Smooth muscle cell (in vitro differentiated cells): ENCODE measurements at regions not wholly inside any gene's neighbourhood (a gene's known extent, or its start where the extent isn't known, plus 50 kb on each side); places are given as distances from the start of the nearest gene placed in this dataset.

Source experiments
- DNase-seq: peaks from one replicate; lab custom pipeline; 2025; ENCODE audit not compliant: unreplicated experiment; lab: John Stamatoyannopoulos, UW
- H2AFZ ChIP-seq: fragments of 200-600 bp; sonication (generic); 2 replicates; pipeline ENCODE4 v1.6.0; 2016; ENCODE audit warnings: antibody characterized with exemption, low read depth, mild to moderate bottlenecking
- H3F3A ChIP-seq: fragments of 200-600 bp; sonication (generic); 2 replicates; pipeline ENCODE4 v1.6.0; 2017; ENCODE audit warnings: antibody characterized with exemption, low read depth
- H3K27ac ChIP-seq: fragments of 200-600 bp; sonication (generic); 2 replicates; pipeline ENCODE4 v1.5.1; 2016; ENCODE audit warnings: low read depth, mild to moderate bottlenecking
- H3K27me3 ChIP-seq: fragments of 200-600 bp; sonication (generic); 2 replicates; pipeline ENCODE4 v1.6.1; 2016; ENCODE audit warnings: low read depth, mild to moderate bottlenecking
- H3K36me3 ChIP-seq: fragments of 200-600 bp; sonication (generic); 2 replicates; pipeline ENCODE4 v1.5.1; 2016; ENCODE audit warnings: low read depth
- H3K4me1 ChIP-seq: fragments of 200-600 bp; sonication (generic); 2 replicates; pipeline ENCODE4 v1.5.1; 2016; ENCODE audit warnings: low read depth
- H3K4me2 ChIP-seq: fragments of 200-600 bp; sonication (generic); 2 replicates; pipeline ENCODE4 v1.6.0; 2016; ENCODE audit warnings: mild to moderate bottlenecking
- H3K4me3 ChIP-seq: fragments of 200-600 bp; sonication (generic); 2 replicates; pipeline ENCODE4 v1.5.1; 2016; ENCODE audit warnings: mild to moderate bottlenecking
- H3K79me2 ChIP-seq: fragments of 200-600 bp; sonication (generic); 2 replicates; pipeline ENCODE4 v1.6.0; 2016; ENCODE audit warnings: low read depth, mild to moderate bottlenecking
- H3K9ac ChIP-seq: fragments of 200-600 bp; sonication (generic); 2 replicates; pipeline ENCODE4 v1.6.0; 2016; ENCODE audit warnings: low read depth
- H3K9me3 ChIP-seq: fragments of 200-600 bp; sonication (generic); replicated peaks from 2 replicates; pipeline ENCODE4 v1.5.1; 2016; ENCODE audit warnings: low read depth
- H4K20me1 ChIP-seq: fragments of 200-600 bp; sonication (generic); 2 replicates; pipeline ENCODE4 v1.6.0; 2016; ENCODE audit warnings: low read depth
- CTCF ChIP-seq: fragments of 200-600 bp; sonication (generic); IDR thresholded peaks from 2 replicates; pipeline ENCODE4 v1.5.1; 2017; ENCODE audit warnings: borderline replicate concordance, mild to moderate bottlenecking, antibody characterized with exemption; ENCODE audit not compliant: insufficient read depth, poor library complexity, severe bottlenecking
- WGBS: methylation state at CpG from one replicate; pipeline ENCODE4 v1.1.7; 2016; ENCODE audit warnings: low lambda C conversion rate; 5-methylcytosine and 5-hydroxymethylcytosine counted together

- Histone ChIP-seq H3K9me3 (no peaks in the 10 kb centered on the region), H4K20me1 (no peaks in the 10 kb centered on the region), H2AFZ (no peak overlapping the region), H3F3A (no peaks in the 10 kb centered on the region), H3K4me1 (no peaks in the 10 kb centered on the region), H3K79me2 (no peaks in the 10 kb centered on the region), H3K36me3 (no peaks in the 10 kb centered on the region), H3K4me2 (no peak overlapping the region), H3K27me3 (peaks cover 4% of the 10 kb centered on the region), H3K9ac (no peak overlapping the region), H3K4me3 (no peak overlapping the region), H3K27ac (no peak overlapping the region)
- no peak for DNase-seq
- 85% methylated on average over 5 of the region's 5 CpGs for WGBS
- TF ChIP-seq CTCF, result no peak
Measured at GRCh38 chr11:32500001-32500400, 64.7 kb upstream of the WT1 start.

GRCh38 chr11:32497951-32498350, 62.6 kb upstream of the WT1 start:
- no peaks in the 10 kb centered on the region for H3K9me3 ChIP-seq
- no peaks in the 10 kb centered on the region for H3K27me3 ChIP-seq
- no peaks in the 10 kb centered on the region for H3K4me1 ChIP-seq
- H4K20me1 ChIP-seq, result no peaks in the 10 kb centered on the region
- no peak for TF ChIP-seq CTCF
- no peak overlapping the region for H2AFZ ChIP-seq
- H3K4me2 ChIP-seq, result no peak overlapping the region
- H3K36me3 ChIP-seq, result no peaks in the 10 kb centered on the region
- no peak overlapping the region for H3K4me3 ChIP-seq
- WGBS, result 81% methylated on average over 2 of the region's 2 CpGs
- no peak for DNase-seq
- no peaks in the 10 kb centered on the region for H3K79me2 ChIP-seq
- no peak overlapping the region for H3K9ac ChIP-seq
- H3K27ac ChIP-seq, result no peak overlapping the region
- H3F3A ChIP-seq, result no peaks in the 10 kb centered on the region

GRCh38 chr11:32494629-32495028, 59.3 kb upstream of the WT1 start:
- Histone ChIP-seq H3K9ac (no peak overlapping the region), H3K9me3 (no peaks in the 10 kb centered on the region), H3K4me3 (no peak overlapping the region), H2AFZ (no peak overlapping the region), H4K20me1 (no peaks in the 10 kb centered on the region), H3K36me3 (no peaks in the 10 kb centered on the region), H3K4me1 (no peaks in the 10 kb centered on the region), H3K27ac (no peak overlapping the region), H3F3A (no peaks in the 10 kb centered on the region), H3K4me2 (no peak overlapping the region), H3K79me2 (no peaks in the 10 kb centered on the region), H3K27me3 (no peaks in the 10 kb centered on the region)
- TF ChIP-seq CTCF, result no peak
- DNase-seq, result no peak

- TF ChIP-seq CTCF, result no peak
- H3K9me3 ChIP-seq, result no peaks in the 10 kb centered on the region
- DNase-seq, result no peak
- H4K20me1 ChIP-seq, result no peaks in the 10 kb centered on the region
- H3F3A ChIP-seq, result no peaks in the 10 kb centered on the region
- 93% methylated on average over 4 of the region's 4 CpGs for WGBS
- no peaks in the 10 kb centered on the region for H3K79me2 ChIP-seq
- peaks cover 16% of the 10 kb centered on the region for H3K27me3 ChIP-seq
- H3K4me1 ChIP-seq, result no peaks in the 10 kb centered on the region
- no peak overlapping the region for H3K4me2 ChIP-seq
- H3K27ac ChIP-seq, result no peak overlapping the region
- no peaks in the 10 kb centered on the region for H3K36me3 ChIP-seq
- H3K9ac ChIP-seq, result no peak overlapping the region
- no peak overlapping the region for H3K4me3 ChIP-seq
- no peak overlapping the region for H2AFZ ChIP-seq
Measured at GRCh38 chr11:32489464-32489863, 54.1 kb upstream of the WT1 start.
